AG04449 (cell line): ENCODE measurements at regions not wholly inside any gene's neighbourhood (a gene's known extent, or its start where the extent isn't known, plus 50 kb on each side); places are given as distances from the start of the nearest gene placed in this dataset.

Source experiments
- CTCF ChIA-PET: fragments of 350-600 bp; formaldehyde crosslinking; extraction: SDS; loops from one replicate; lab custom pipeline; 2021; ENCODE audit warnings: antibody characterized with exemption; lab: Yijun Ruan, JAX
- POLR2A ChIA-PET: fragments of 400-600, 350-600 bp; formaldehyde crosslinking; extraction: SDS; loops from one replicate; lab custom pipeline; 2020; ENCODE audit warnings: antibody characterized with exemption, inconsistent platforms; lab: Yijun Ruan, JAX
- DNase-seq: peaks from one replicate; pipeline ENCODE4 v3.0.0-alpha.2; 2010; ENCODE audit warnings: low read depth, low spot score
- H3K4me3 ChIP-seq: 2 replicates; pipeline ENCODE4 v1.5.1; 2011; ENCODE audit warnings: low read depth, mild to moderate bottlenecking, control low read depth, low read length
- TF ChIP-seq, protein P1 (sequence below): IDR thresholded peaks from one replicate; pipeline ENCODE4 v1.5.1; 2011; ENCODE audit warnings: mild to moderate bottlenecking, moderate library complexity, low read length, control low read depth, inconsistent platforms; ENCODE audit not compliant: insufficient read depth; ENCODE audit errors: missing control alignments

DNA sequence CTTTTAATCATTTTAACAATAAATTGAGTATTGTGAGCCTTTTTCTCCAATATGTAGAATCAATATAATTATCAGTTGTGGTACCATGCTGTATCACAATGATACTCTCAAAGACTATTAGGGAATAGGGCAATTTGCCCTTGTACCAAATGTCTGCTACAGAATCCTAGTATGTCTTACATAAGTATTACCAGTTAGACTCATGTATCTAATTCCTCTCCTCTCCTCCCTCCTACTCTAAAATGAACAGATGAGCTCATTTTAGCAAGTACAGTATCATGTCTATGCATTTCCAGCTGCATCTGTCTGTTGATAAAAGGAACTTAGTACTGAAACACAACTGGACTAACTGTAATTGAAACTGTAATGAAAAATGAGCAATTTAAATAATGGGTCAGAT, 124.3 kb upstream of the ATP11B start:
- DNase-seq: no peak
- POLR2A ChIA-PET: no interaction called here
- no peak overlapping the region for H3K4me3 ChIP-seq
- TF ChIP-seq, protein P1, sequence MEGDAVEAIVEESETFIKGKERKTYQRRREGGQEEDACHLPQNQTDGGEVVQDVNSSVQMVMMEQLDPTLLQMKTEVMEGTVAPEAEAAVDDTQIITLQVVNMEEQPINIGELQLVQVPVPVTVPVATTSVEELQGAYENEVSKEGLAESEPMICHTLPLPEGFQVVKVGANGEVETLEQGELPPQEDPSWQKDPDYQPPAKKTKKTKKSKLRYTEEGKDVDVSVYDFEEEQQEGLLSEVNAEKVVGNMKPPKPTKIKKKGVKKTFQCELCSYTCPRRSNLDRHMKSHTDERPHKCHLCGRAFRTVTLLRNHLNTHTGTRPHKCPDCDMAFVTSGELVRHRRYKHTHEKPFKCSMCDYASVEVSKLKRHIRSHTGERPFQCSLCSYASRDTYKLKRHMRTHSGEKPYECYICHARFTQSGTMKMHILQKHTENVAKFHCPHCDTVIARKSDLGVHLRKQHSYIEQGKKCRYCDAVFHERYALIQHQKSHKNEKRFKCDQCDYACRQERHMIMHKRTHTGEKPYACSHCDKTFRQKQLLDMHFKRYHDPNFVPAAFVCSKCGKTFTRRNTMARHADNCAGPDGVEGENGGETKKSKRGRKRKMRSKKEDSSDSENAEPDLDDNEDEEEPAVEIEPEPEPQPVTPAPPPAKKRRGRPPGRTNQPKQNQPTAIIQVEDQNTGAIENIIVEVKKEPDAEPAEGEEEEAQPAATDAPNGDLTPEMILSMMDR: no peak
- CTCF ChIA-PET: no interaction called here

DNA sequence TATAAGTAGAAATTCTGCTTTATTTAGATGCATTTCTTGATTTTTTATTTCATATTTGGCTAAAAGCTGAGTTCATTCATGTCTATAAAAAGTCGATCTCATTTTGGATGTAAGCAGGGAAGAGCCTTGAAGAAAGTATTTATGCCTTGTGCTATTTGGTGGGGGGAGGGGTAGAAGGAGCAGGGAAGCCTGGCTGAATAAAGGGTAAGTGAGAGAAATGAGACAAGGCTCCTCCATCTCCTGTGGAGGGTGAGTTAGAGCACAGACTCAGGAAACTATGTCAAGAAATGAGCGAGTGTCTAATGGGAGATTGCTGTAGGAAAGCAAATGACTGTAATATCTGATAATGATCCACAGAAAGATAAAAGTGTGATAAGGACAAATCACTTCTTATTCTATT, 121.8 kb upstream of the ATP11B start:
- H3K4me3 ChIP-seq: no peak overlapping the region
- ChIA-PET POLR2A (no interaction called here), CTCF (interaction anchor here (1.7 kb wide), 1 partner anchor 12 kb away, joined by 7 read pairs; no protein-coding TSS in a partner anchor)
- no peak for DNase-seq
- TF ChIP-seq, protein P1: no peak

DNA sequence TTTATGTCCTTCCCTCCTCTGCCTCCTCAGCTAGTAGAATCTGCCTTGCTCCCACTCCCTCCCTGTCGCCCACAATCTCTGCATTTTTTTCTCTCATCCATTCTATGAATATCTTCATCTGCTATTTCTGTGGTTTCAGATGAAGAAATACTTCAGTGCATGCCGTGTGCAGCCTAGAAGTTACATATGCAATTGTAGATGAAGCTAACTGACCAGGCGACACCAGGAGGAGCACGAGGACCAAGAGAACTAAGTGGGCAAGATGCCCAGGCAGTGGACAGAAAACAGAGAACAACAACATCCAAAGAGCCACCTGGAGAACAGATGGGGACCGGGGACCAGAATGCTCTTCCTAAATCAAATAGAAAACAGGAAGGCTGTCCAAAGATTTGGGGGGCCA, 121.4 kb upstream of the ATP11B start:
- TF ChIP-seq, protein P1: no peak
- ChIA-PET CTCF (interaction anchor here (1.7 kb wide), 1 partner anchor 11 kb away, joined by 7 read pairs; no protein-coding TSS in a partner anchor), POLR2A (no interaction called here)
- DNase-seq: peak; percentile 36
- no peak overlapping the region for H3K4me3 ChIP-seq

DNA sequence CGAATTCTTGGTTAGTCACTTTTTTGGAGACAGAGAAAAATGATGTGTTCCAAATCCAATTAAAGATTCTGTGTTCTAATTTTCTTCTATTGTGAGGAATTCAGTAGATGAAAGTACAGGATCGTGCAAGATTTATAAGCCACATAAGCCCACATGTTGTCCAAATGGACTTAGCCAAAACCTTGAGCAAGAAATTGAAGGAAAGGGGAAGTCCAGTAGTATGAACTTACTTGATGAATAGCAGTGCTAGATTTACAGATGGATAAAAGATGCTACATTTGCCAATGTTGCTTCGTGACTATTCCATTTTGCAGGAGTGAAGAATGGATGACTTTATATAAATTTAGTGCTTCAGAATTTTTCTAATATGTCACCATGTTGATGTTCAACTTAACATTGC, 120.0 kb upstream of the ATP11B start:
- TF ChIP-seq, protein P1: no peak
- ChIA-PET POLR2A (no interaction called here), CTCF (interaction anchor here (1.0 to 1.7 kb wide), 2 partner anchors 10 to 14 kb away, joined by 3 to 7 read pairs; no protein-coding TSS in a partner anchor)
- no peak for DNase-seq
- H3K4me3 ChIP-seq: no peak overlapping the region

DNA sequence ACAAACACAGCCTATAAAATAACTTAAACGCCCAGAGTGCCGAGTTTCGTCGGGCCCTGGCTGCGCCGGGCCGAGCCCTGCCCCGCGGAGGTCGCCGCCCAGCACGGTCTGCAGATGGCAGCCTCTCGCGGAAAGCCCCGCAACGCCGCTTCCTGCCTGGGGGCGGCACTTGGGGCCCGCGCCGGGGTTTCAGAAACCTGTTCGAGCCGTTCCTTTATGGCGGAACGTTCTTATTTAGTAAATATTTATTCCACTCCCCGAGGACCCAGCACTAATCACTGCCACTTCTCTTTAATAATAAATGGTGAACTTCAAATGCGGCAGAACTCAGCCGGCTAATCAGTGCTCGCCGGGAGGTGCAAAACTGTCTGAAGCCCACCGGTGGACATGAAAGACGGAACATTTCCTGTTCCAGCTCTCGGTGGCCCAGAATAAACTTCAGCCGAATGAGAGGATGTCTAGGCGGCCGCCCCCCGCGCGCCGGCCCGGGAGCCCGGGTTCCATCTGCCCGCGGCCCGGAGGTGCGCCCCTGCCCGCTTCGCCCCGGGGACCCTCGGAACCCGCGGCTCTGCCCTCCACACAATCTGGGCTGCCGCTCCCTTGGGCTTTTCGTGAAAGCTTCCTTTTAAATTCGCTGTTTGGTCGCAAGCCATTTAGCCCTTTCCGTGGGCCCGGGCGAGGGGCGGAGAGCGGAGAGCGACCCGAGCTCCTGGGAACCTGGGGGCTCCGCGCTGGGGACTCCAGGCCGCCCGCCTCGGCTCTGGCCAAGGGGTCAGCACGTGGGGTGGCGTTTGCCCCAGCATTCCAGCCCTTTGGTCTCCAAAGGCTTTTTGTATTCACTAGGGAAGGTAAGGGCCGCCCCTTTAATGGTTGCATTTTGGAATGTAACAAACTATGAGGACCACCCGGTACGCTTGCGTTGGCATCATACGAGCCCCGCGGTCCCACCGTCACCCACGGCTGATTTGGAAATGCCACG, 110.8 kb upstream of the ATP11B start:
- no peak for DNase-seq
- CTCF ChIA-PET: interaction anchor here (0.7 to 6.9 kb wide), 20 partner anchors 10 to 1473 kb away, joined by 3 to 117 read pairs (median 5); partner anchors contain the start of gene SOX2
- TF ChIP-seq, protein P1: peak; percentile 27
- peak overlapping the region; percentile 56 for H3K4me3 ChIP-seq
- POLR2A ChIA-PET: no interaction called here

DNA sequence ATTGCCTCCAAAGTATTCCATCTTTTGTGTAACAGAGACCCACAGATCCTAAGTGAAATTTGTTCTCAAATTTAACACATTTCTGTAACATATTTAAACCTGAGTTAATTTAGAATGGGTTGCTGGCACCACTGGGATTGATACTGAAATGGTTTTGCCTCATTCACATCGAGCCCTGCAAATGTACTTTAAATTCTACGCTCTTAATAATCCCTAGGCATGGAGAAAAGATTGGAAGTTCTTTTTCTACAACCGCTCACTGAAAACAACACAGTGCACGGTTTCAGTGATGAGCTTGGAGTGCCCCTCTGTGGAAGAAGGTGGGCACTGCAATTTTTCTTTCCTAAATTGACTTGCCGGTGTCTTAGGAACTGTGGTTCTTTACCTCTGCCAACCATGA, 109.9 kb upstream of the ATP11B start:
- TF ChIP-seq, protein P1: peak; percentile 80
- peak; percentile 17 for DNase-seq
- ChIA-PET POLR2A (no interaction called here), CTCF (interaction anchor here (0.7 to 6.9 kb wide), 25 partner anchors 9 to 1474 kb away, joined by 3 to 117 read pairs (median 4); partner anchors contain the start of gene SOX2)
- no peak overlapping the region for H3K4me3 ChIP-seq
